GM18507 (cell line): ENCODE measurements at regions not wholly inside any gene's neighbourhood (a gene's known extent, or its start where the extent isn't known, plus 50 kb on each side); places are given as distances from the start of the nearest gene placed in this dataset.
"Not testable (repeated sequence)": the region's sequence is repeated elsewhere in the genome, so short reads cannot be mapped to it uniquely, and the experiment has no call there.

Experiments used
- DNase-seq: peaks from one replicate; pipeline ENCODE4 v3.0.0; 2011; ENCODE audit warnings: low read depth; ENCODE audit not compliant: insufficient read length; ENCODE audit errors: extremely low spot score
- FAIRE-seq: peaks from 2 replicates; lab custom pipeline; 2011; peaks lifted over from hg19 to GRCh38; lab: Jason Lieb, UNC

DNA sequence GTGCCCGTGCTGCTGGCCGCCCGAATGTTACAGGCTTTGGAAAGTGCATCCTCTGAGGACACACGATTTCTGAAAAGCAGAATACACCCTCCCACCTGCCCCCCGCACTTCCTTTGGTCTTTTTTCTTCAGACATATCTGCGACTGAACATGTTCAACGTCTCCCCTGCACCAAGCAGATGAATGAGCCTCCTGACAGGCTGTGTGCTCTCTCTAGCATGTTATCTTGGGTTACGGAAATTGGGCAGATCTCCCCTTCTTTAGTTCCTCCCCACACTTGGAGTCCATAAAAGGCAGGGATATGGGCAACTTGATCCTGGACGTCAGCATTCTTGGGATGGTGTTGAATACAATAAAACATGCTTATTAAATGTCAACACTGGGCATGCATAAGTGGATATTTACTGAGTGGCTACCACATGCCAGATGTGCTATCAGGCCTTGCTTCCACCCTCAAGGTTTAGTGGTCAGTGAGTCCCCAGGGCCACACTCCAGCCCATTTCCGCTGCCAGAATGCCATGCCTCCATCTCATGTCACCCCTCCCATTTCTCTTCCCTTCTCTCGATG is 130.4 kb downstream of the TRIM43 start:
- FAIRE-seq: no peak
- DNase-seq: no peak

DNA sequence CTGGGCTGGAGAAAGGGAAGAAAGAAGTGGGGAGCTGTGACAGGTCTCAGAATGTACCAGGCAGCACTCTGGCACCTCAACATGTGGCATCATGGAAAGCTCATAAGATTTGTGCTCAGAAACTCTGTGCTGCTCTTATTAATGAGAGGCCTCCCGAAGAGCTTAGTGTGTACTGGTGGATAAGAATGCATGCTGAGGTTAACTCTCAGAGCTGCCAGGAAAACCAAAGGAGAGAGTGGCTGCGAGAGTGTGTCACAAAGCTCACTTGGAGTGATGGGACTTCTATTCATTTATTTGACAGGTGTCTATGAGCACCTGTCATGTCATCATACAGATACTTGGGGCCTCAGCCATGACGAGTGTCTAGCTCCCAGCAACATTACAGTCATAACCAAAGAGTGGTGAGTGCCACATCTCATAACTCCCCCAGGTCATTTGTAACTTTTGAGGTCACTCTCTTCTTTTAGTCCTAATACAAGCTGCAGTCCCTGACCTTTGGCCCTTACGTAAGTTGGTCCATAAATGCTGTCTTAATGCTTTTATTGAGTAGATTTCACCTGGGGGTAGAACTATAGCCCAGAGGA is 131.9 kb downstream of the TRIM43 start:
- FAIRE-seq, DNase-seq: not testable (repeated sequence)

DNA sequence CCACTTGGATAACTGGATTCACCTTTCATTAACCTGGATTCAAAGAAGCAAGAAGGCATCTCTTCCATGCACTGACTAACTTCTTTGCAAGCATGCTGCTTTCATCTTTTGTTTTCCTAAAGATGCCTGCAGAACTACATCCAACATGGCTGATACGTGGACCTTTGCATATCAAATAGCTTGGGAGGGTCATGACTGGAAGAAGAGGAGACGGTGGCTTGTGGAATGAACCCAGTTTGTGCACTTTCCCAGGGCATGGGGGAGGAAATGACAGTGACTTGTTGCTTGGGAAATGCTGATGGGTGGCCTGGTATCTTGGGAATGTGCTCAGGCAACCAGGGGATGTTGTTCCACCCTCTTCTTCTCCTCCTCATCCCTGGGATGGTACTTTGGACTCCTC is 133.4 kb downstream of the TRIM43 start:
- not testable (repeated sequence) for FAIRE-seq, DNase-seq

DNA sequence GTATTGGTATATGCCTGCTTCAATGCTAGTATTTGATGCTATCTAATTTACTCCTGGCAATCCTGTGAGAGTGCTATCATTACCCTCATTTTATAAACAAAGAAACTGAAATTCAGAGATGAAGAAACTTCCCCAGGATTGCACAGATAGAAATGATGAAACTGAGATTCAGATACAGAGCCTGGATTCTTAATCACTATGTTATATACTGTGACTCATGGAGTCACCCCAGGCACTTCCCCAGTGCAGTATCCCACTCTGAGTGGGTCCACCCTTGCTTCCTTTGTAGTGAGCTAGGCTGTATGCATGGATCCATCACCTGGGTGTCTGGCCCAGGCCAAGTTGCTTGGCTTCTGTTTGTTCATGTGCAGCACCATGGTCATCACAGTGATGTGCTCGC is 133.9 kb downstream of the TRIM43 start:
- not testable (repeated sequence) for DNase-seq, FAIRE-seq

DNA sequence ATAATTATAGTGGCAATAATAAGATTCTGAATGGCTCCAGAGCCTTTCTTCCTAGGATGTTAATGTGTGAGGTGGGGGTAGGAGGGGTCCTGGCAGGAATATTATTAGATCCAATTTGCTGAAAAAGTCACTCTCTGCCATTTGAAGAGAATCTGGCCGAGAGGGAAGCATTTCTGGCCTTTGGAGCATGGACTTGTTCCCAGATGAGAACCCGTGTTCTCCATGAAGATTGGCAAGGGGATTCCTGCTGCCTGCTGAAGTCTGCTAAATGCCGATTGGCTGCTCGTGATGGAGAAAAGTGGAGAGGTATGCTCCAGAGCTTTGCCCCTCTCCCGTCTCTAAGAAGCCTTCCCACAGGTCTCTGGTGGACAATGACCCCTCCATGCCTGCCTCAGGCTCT is 135.6 kb downstream of the TRIM43 start:
- DNase-seq, FAIRE-seq: not testable (repeated sequence)

DNA sequence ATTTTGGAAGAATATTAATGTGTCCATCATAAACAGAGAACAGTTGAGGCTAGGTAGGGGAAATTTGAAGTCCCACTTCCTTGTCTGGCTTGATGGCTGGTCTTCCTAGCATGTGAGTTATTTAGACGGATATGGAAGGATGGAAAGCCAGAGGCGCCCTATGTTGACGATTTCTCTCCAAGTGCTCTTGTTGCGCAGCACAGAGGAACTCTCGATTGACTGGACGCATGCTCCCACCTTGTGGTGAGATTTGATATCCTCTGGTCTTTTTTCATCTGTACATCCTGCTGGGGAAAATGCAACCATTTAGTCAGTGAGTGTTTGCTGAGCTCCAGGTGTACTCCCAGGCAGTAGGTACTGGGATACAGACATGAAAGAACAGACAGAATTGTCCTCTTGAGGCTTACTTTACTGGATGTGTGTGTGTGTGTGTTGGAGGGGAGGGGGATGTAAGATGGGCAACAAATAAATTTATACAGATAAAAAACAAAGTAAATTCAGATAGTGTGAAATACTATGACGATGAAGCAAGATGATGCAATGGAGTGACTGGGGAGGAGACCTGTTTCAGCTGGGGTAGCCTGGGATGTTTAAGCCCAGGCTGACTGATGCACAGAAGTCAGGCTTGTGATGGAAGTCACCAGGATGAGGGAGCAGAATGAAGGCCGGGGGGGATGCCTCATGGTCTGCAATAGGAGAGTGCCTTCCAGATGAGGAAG is 137.2 kb downstream of the TRIM43 start:
- FAIRE-seq: peak; percentile 79
- DNase-seq: peak; percentile 3

DNA sequence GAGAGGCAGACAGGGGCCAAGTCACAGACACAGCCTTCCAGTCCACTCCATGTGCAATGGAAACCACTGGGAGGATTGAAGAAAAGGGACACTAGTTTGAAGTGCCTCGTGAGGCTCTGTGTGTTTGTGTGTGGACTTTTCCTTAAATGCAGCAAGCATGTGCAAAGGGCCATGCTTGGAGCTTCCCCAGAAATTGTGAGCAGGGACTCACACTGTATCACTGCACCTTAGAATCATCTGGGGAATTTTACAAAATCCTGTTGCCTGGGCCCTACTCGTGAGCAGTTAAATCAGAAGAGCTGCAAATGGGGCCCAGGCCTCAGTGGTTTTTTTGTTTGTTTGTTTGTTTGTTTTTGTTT is 137.8 kb downstream of the TRIM43 start:
- DNase-seq: no peak
- FAIRE-seq: no peak

DNA sequence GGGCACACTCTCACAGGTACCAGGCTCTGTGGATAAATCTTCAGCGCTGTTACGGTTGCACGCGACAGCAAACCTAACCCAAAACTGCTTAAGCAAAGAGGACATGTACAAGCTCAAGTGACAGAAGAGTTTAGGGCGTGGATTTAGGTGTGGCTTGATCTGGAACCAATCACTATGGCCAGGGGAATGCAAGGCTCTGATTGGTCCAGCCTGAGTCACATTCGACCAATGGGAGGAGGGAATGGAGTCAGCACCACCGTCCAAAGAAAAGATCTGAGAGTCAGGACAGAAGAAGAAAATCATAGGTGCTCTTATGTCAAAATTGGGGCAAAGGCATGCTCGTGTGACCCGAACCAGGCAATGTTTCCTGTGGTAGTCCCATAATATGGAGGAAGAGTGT is 139.0 kb downstream of the TRIM43 start:
- FAIRE-seq (no peak), DNase-seq (no peak)

DNA sequence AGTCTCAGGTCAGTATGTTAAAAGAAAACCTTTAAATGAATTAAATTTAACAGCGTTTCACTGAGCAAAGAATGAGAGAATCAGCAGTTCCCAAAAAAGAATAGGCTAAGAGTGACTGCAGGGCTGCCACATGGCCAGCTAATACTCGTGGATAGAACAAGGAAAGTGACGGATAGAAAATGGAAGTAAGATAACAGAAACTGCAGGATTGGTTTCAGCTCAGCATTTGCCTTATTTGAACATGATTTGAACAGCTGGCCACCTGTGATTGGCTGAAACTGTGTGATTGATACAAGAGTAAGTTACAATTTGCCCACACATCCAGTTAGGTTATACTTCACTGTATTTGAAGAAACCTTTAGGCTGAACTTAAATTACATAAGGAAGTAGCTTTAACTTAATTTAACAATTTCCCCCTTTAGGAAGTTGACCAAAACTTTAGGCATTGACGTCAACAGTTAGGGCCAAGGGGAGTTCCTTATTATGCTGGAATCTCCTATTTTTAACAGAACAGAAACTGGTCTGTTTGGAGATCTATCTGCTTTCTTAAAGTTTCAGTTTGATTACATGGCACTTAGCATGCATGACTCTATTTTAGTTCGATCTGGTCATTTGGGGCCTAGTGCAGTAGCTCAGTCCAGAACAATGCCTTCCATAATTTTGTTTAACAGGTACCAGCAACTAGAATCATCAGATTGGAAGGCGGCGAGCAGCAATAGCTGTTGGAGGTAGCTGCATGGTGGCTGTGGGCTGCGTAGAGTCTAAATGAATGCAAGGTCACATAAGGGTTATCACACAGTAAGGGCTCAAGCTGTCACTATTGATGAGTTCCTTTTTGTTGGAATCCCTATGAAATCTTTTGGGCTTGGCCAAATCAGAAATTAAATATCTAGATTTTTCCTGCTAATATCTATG is 143.4 kb downstream of the TRIM43 start:
- DNase-seq (no peak), FAIRE-seq (no peak)

DNA sequence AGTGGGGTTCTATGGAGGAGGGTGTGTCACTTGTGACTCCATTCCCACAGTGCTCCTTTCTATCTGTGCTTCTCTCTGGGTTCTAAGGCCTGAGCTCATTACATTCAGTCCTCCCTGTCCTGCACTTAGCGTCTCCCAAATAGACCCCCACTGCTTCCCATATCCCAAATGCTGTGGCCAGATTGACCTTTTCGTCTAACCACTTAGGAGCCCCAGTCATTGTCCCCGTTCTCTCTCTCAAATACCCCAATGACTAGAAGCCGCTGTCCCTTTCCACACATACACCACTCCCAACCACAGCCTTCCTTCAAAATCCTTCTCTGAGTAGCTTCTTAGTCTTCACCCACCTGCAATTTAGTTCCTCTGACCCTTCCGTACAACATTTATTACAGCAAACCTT is 146.5 kb downstream of the TRIM43 start:
- no peak for FAIRE-seq

DNA sequence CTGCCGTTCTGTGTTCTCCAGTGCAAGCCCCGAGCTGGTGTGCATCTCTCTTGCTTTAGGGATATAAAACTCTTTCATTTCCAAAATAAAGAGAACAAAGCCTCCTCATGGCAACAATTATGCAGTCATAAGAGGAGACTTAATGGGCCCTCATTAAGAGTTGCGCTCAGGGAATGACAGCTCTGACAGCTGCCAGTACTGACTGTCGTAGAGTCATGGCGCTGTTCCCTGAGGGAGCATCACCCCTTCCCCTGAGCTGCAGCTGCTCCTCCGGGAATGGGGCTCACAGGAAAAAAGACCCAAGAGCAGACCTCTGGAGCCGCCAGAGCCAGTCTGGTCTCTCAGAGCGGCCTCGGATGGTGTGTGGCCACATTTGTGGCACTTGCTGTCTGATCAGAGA is 160.3 kb downstream of the TRIM43 start:
- not testable (repeated sequence) for FAIRE-seq, DNase-seq

More for the DNA sequence above, 146.5 kb downstream of the TRIM43 start:
- DNase-seq: no peak

DNA sequence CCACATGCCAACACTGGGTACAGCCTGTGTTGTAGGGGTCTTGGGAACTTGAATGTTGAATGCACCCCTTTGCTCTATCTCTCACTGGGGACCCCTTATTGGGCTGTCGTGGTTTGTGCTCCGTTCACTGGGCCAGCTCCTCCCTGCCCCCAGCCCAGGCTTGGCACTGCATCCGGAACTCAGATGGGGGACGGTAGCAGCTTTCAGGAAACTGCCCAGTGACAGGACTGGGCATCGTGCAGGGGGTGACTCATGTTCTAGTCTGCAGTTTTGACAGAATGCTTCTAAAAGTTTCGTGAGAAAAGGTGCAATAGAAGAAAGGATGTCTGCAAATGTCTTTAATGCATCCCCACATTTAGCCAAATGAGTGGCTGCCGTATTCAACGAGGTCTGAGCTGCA is 162.0 kb downstream of the TRIM43 start:
- not testable (repeated sequence) for DNase-seq, FAIRE-seq

DNA sequence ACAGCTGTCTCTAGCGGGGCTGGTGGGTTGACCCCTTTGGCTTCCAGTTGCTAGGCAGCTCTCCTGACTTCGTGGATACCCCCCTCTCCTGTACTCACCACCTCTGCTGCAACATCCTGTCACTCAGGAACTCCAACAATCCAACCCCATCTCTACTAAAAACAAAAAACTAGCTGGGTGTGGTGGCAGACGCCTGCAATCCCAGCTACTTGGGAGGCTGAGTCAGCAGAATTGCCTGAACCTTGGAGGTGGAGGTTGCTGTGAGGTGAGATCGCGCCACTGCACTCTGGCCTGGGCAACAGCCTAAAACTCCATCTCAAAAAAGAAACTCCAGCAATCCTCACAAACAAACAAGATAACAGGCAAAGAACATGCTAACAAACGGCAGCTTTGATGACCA is 162.4 kb downstream of the TRIM43 start:
- not testable (repeated sequence) for FAIRE-seq, DNase-seq

DNA sequence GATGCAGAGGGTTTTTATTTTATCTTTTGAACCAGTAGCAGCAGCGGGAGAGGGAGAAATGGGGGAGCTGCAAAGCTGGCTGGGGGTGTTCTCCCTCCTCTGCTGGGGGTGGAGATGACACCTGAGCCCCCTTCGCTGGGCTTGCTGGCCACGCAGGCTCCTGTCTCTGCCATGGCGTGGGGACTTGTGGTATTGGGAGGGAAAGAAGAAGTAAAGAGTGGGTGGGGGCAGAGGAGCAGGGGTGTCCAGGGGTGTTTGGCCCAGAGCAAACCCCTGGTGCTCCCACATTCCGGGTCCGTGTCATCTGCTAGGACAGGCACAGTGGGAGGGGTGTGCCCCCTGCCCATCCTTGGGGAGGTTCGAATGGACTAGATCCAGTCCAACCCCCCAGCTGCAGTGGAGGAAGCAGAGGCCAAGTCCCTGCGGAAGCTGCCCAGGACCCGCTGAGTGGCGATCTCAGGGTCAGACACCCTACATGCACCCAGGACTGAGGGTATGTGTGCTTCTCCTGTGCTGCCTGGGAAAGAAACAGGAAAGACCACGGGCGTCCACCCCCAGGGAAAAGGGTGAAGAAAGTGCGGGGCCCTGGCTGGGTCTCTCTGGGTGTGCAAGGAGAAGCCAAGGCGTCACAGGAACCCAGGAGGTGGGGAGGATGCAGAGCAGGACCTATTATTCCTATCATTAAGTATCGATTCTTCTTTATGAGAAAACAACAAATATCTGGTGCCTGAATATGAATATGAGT is 163.2 kb downstream of the TRIM43 start:
- not testable (repeated sequence) for DNase-seq, FAIRE-seq

DNA sequence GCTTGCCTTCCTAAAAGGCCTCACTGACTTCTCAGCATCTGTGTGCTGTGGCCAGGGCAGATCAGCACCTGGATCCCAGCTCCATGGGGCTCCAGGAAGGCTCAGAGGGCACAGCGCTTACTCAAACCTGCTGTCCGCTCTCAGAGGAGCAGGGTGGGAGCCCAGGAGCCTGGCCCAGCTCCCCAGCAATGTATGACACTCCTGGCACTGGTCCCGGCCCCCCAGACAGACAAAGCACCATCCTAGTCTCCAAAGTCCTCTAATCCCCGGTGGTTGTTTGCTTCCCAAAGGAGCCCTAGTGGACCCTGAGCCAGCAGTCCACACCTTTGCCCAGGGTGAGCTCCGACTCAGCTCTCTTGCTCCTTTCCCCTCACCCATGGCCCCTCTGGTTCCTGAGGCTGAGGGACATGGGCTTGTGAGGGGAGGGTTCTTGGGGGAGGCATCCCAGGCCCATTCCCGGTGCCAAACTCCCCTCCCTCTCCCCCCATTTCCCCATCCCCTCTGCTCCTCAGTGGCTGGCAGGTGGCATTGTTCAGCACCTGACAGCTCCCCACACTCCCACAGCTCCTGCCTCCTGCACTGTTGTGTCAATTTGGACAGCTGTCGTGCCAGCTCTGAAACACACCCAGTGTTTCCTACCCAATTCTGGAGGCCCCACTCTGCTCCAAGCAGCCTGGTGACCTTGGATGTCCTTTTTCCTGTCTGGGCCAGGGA is 164.3 kb downstream of the TRIM43 start:
- DNase-seq, FAIRE-seq: not testable (repeated sequence)

DNA sequence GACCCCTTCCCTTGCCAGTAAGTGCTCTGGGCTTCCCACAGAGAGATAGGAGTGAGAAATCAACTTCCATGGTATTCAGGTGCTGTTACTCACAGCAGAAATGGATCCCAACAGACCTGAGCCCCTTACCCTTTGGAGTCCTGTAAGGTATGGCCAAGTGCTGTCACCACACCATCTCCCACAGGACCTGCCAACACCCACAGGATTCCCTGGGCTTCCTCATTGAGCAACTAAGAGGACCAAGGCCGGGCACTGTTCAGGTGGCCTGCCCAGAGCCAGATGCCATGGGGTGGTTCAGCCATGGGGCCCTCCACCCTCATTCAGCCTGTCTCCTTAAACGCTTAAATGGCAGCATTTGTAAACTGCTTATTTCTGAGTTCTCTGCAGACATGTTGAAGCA is 166.2 kb downstream of the TRIM43 start:
- no peak for FAIRE-seq
- DNase-seq: no peak

DNA sequence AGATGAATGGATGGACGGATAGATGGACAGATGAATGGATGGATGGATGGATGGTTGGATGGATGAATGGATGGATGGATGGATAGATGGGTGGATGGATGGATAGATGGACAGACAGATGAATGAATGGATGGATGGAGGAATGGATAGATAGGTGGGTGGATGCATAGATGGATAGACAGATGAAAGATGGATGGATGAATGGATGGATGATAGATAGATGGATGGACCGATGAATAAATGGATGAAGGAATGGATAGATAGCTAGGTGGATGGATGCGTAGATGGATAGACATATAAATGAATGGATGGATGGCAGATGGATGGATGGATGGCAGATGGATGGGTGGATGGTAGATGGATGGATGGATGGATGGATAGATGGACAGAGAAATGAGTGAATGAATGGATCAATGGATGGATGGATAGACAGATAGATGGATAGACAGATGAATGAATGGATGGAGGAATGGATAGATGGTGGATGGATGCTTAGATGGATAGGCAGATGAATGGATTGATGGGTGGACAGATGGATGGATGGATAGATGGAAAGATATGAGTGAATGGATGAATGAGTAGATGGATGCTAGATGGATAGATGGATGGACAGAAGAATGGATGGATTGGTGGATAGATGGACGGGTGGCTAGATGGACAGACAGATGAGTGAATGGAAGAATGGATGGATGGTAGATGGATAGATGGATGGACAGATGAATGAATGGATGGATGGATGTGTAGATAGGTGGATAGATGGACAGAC is 167.9 kb downstream of the TRIM43 start:
- DNase-seq (no peak), FAIRE-seq (no peak)
